ENCODE measurements at regions not wholly inside any gene's neighbourhood (a gene's known extent, or its start where the extent isn't known, plus 50 kb on each side); places are given as distances from the start of the nearest gene placed in this dataset.

DNA sequence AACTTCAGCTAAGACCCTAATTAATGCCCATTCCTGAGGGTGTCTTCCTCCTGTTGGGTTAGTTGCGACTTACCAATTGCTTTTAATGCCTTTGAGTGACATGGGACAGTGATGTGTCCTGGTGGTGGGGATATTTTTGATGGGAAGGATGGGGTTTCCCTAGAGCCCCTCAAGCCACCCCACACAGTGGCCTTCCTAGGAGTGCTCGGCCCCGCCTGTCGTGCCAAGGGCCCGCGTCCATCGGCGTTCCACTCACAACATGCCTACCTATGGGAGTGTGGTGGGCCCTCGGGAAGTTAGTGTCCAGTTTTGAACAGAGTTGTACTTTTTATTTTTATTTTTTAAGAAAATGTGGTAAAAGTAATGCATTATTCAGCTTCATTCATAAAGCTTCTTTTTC is 50.1 kb upstream of the TSPAN2 start:
- Mint-ChIP-seq H3K4me1 (ENCODE audit: unreplicated experiment) (peaks cover 11% of the 10 kb centered on the region), H3K4me3 (no peak overlapping the region), H3K9me3 (no peaks in the 10 kb centered on the region), H3K27me3 (peaks cover 23% of the 10 kb centered on the region), H3K36me3 (no peaks in the 10 kb centered on the region), H3K27ac (no peak overlapping the region)
- TF ChIP-seq, protein P1, sequence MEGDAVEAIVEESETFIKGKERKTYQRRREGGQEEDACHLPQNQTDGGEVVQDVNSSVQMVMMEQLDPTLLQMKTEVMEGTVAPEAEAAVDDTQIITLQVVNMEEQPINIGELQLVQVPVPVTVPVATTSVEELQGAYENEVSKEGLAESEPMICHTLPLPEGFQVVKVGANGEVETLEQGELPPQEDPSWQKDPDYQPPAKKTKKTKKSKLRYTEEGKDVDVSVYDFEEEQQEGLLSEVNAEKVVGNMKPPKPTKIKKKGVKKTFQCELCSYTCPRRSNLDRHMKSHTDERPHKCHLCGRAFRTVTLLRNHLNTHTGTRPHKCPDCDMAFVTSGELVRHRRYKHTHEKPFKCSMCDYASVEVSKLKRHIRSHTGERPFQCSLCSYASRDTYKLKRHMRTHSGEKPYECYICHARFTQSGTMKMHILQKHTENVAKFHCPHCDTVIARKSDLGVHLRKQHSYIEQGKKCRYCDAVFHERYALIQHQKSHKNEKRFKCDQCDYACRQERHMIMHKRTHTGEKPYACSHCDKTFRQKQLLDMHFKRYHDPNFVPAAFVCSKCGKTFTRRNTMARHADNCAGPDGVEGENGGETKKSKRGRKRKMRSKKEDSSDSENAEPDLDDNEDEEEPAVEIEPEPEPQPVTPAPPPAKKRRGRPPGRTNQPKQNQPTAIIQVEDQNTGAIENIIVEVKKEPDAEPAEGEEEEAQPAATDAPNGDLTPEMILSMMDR (conservative IDR thresholded peaks at IDR 0.05) = no peak
- no peak for DNase-seq (ENCODE audit: extremely low spot score, unreplicated experiment)
